IMR-90 (cell line): ENCODE measurements at regions not wholly inside any gene's neighbourhood (a gene's known extent, or its start where the extent isn't known, plus 50 kb on each side); places are given as distances from the start of the nearest gene placed in this dataset.

Experiments used
- ATAC-seq: fragments of 200-7000 bp; cut with Tn5 transposase; 2 replicates; pipeline ENCODE4 v1.9.1; 2020; ENCODE audit warnings: low read depth, mild to moderate bottlenecking, moderate library complexity
- BruUV-seq: library from RNA; stranded (reverse); fragments of 400-500 nt; replicated peaks from 2 replicates; lab custom pipeline; 2021; lab: Mats Ljungman, UMichigan
- CTCF ChIA-PET: fragments of 300-600 bp; formaldehyde crosslinking; extraction: SDS; loops from one replicate; lab custom pipeline; 2021; ENCODE audit warnings: antibody characterized with exemption; lab: Yijun Ruan, JAX
- POLR2A ChIA-PET: fragments of 300-600 bp; sonication (Branson Sonifier 250); formaldehyde crosslinking; loops from one replicate; lab custom pipeline; 2022; ENCODE audit warnings: antibody characterized with exemption; ENCODE audit not compliant: unreplicated experiment; lab: Charles Lee
- DNase-seq: peaks from one replicate; pipeline ENCODE4 v3.0.0; 2013
- H2AFZ ChIP-seq: replicated peaks from 2 replicates; pipeline ENCODE3; 2013; ENCODE audit warnings: low read length, mild to moderate bottlenecking; ENCODE audit not compliant: poor library complexity
- H2AK5ac ChIP-seq: 2 replicates; pipeline ENCODE4 v1.6.1; 2013; ENCODE audit warnings: low read depth, low read length, inconsistent platforms
- H2AK9ac ChIP-seq: replicated peaks from 2 replicates; pipeline ENCODE3; 2013; ENCODE audit warnings: mild to moderate bottlenecking, low read depth, low read length, moderate library complexity; ENCODE audit not compliant: poor library complexity
- H2BK120ac ChIP-seq: 2 replicates; pipeline ENCODE4 v1.6.1; 2013; ENCODE audit warnings: low read depth, low read length, inconsistent platforms
- H2BK15ac ChIP-seq: 3 replicates; pipeline ENCODE4 v1.6.1; 2013; ENCODE audit warnings: low read depth, low read length, inconsistent platforms
- H2BK20ac ChIP-seq: 2 replicates; pipeline ENCODE4 v1.6.1; 2013; ENCODE audit warnings: low read depth, mild to moderate bottlenecking, inconsistent platforms, low read length, moderate library complexity
- H2BK5ac ChIP-seq: 2 replicates; pipeline ENCODE4 v1.6.1; 2013; ENCODE audit warnings: mild to moderate bottlenecking, low read depth, low read length, inconsistent platforms; ENCODE audit not compliant: poor library complexity, severe bottlenecking
- H3K14ac ChIP-seq: replicated peaks from 2 replicates; pipeline ENCODE4 v1.6.1; 2013; ENCODE audit warnings: low read depth, low read length, inconsistent platforms
- H3K18ac ChIP-seq: 2 replicates; pipeline ENCODE4 v1.6.1; 2013; ENCODE audit warnings: low read depth, low read length, control low read depth
- H3K23ac ChIP-seq: 2 replicates; pipeline ENCODE4 v1.6.1; 2013; ENCODE audit warnings: low read depth, low read length, inconsistent platforms
- H3K27ac ChIP-seq: 2 replicates; pipeline ENCODE4 v1.5.1; 2013; ENCODE audit warnings: mild to moderate bottlenecking, control low read depth, low read length; ENCODE audit not compliant: insufficient read depth
- H3K27me3 ChIP-seq: 2 replicates; pipeline ENCODE4 v1.6.1; 2013; ENCODE audit warnings: low read length; ENCODE audit not compliant: control insufficient read depth, insufficient read depth
- H3K36me3 ChIP-seq: 2 replicates; pipeline ENCODE4 v1.6.1; 2013; ENCODE audit warnings: low read length, mixed read lengths; ENCODE audit not compliant: control insufficient read depth, insufficient read depth
- H3K4ac ChIP-seq: 2 replicates; pipeline ENCODE4 v1.6.1; 2013; ENCODE audit warnings: low read depth, low read length, inconsistent platforms
- H3K4me1 ChIP-seq: 2 replicates; pipeline ENCODE4 v1.6.1; 2013; ENCODE audit warnings: low read length, mixed read lengths; ENCODE audit not compliant: control insufficient read depth, insufficient read depth
- H3K4me2 ChIP-seq: 2 replicates; pipeline ENCODE4 v1.6.1; 2013; ENCODE audit warnings: low read depth, mild to moderate bottlenecking, control low read depth, low read length, moderate library complexity
- H3K4me3 ChIP-seq: 2 replicates; pipeline ENCODE4 v1.5.1; 2013; ENCODE audit warnings: low read depth, mild to moderate bottlenecking, control low read depth, low read length, moderate library complexity; ENCODE audit not compliant: insufficient read depth
- H3K56ac ChIP-seq: 2 replicates; pipeline ENCODE4 v1.6.1; 2013; ENCODE audit warnings: low read length, inconsistent platforms; ENCODE audit not compliant: insufficient read depth; ENCODE audit errors: extremely low read depth
- H3K79me1 ChIP-seq, 2 experiments: 2 replicates each; pipeline ENCODE4 v1.6.1; 2013; ENCODE audit warnings: low read length in 2 of 2, inconsistent platforms in 1 of 2, low read depth in 1 of 2
- H3K9ac ChIP-seq: 2 replicates; pipeline ENCODE4 v1.6.1; 2013; ENCODE audit warnings: low read depth, low read length, control low read depth
- H3K9me1 ChIP-seq: 2 replicates; pipeline ENCODE4 v1.6.1; 2013; ENCODE audit warnings: low read length, inconsistent platforms; ENCODE audit not compliant: insufficient read depth
- H3K9me3 ChIP-seq: 2 replicates; pipeline ENCODE4 v1.6.1; 2013; ENCODE audit warnings: low read length; ENCODE audit not compliant: control insufficient read depth, insufficient read depth
- H4K20me1 ChIP-seq: 2 replicates; pipeline ENCODE4 v1.6.1; 2013; ENCODE audit warnings: low read length, inconsistent platforms; ENCODE audit not compliant: insufficient read depth
- H4K5ac ChIP-seq: 2 replicates; pipeline ENCODE4 v1.6.1; 2013; ENCODE audit warnings: mild to moderate bottlenecking, low read depth, low read length, control low read depth
- H4K8ac ChIP-seq, 2 experiments: 2 replicates each; pipeline ENCODE4 v1.6.1; 2013; ENCODE audit warnings: low read depth in 2 of 2, low read length in 2 of 2, control low read depth in 1 of 2, inconsistent platforms in 1 of 2
- H4K91ac ChIP-seq: 2 replicates; pipeline ENCODE4 v1.6.1; 2013; ENCODE audit warnings: low read depth, low read length, inconsistent platforms; ENCODE audit not compliant: insufficient read depth
- BHLHE40 ChIP-seq: fragments of 150-350 bp; IDR thresholded peaks from 2 replicates; pipeline ENCODE4 v1.6.1; 2016; ENCODE audit warnings: mild to moderate bottlenecking, low read depth, low read length
- CEBPB ChIP-seq: IDR thresholded peaks from 2 replicates; pipeline ENCODE4 v1.6.1; 2012; ENCODE audit warnings: low read depth, low read length, improper control_type of control experiment
- CHD1 ChIP-seq: IDR thresholded peaks from 2 replicates; pipeline ENCODE4 v1.6.1; 2012; ENCODE audit warnings: low read depth, low read length, improper control_type of control experiment
- CTCF ChIP-seq: conservative IDR thresholded peaks from 2 replicates; pipeline ENCODE4 v1.5.1; 2012; ENCODE audit warnings: mild to moderate bottlenecking, low read depth, low read length, improper control_type of control experiment
- FOS ChIP-seq: fragments of 150-350 bp; IDR thresholded peaks from 2 replicates; pipeline ENCODE4 v1.6.1; 2016; ENCODE audit warnings: low read depth, low read length
- MAFK ChIP-seq: IDR thresholded peaks from 2 replicates; pipeline ENCODE4 v1.6.1; 2012; ENCODE audit warnings: low read depth, low read length, improper control_type of control experiment
- MAZ ChIP-seq: IDR thresholded peaks from 2 replicates; pipeline ENCODE4 v1.6.1; 2012; ENCODE audit warnings: low read depth, mild to moderate bottlenecking, low read length, improper control_type of control experiment, moderate library complexity, borderline replicate concordance
- MXI1 ChIP-seq: IDR thresholded peaks from 2 replicates; pipeline ENCODE4 v1.6.1; 2012; ENCODE audit warnings: low read depth, mild to moderate bottlenecking, low read length, moderate library complexity, borderline replicate concordance
- NFE2L2 ChIP-seq: fragments of 150-350 bp; IDR thresholded peaks from 2 replicates; pipeline ENCODE4 v1.6.1; 2016; ENCODE audit warnings: low read depth, mild to moderate bottlenecking, low read length
- POLR2A ChIP-seq: IDR thresholded peaks from 2 replicates; pipeline ENCODE4 v1.6.1; 2012; ENCODE audit warnings: mild to moderate bottlenecking, low read depth, low read length
- RAD21 ChIP-seq: IDR thresholded peaks from 2 replicates; pipeline ENCODE4 v1.6.1; 2012; ENCODE audit warnings: low read length, improper control_type of control experiment
- RCOR1 ChIP-seq: IDR thresholded peaks from 2 replicates; pipeline ENCODE4 v1.6.1; 2012; ENCODE audit warnings: mild to moderate bottlenecking, low read length, improper control_type of control experiment; ENCODE audit not compliant: insufficient replicate concordance
- RFX5 ChIP-seq: IDR thresholded peaks from 2 replicates; pipeline ENCODE4 v1.8.0; 2012; ENCODE audit warnings: low read depth, mild to moderate bottlenecking, low read length, moderate library complexity
- SMC3 ChIP-seq: fragments of 150-350 bp; IDR thresholded peaks from 2 replicates; pipeline ENCODE4 v1.6.1; 2016; ENCODE audit warnings: low read depth, mild to moderate bottlenecking, antibody characterized with exemption, low read length, moderate library complexity
- USF2 ChIP-seq: fragments of 150-350 bp; IDR thresholded peaks from 2 replicates; pipeline ENCODE4 v1.6.1; 2017; ENCODE audit warnings: mild to moderate bottlenecking, antibody characterized with exemption, low read length, low read depth
- WGBS, 2 experiments: methylation state at CpG; one replicate each; pipeline versions ENCODE4 v1.1.5 to v1.1.7; 2013; ENCODE audit warnings: missing lambda C conversion rate in 2 of 2; ENCODE audit not compliant: insufficient read length in 1 of 2; ENCODE audit errors: extremely low coverage in 2 of 2; 5-methylcytosine and 5-hydroxymethylcytosine counted together
- dilution Hi-C: fragments of 300-500 bp; cut with HindIII; formaldehyde crosslinking; loops from one replicate; pipeline ENCODE4 v1.14.3; 2018; ENCODE audit warnings: low sequenced_read_pairs; ENCODE audit not compliant: unreplicated experiment
- in situ Hi-C: fragments of 300-500 bp; cut with MboI; formaldehyde crosslinking; loops from 3 replicates; pipeline ENCODE4 v1.14.3; 2019; ENCODE audit warnings: low sequenced_read_pairs, inconsistent platforms, mixed read lengths
- intact Hi-C: fragments of 100-400 bp; cut with micrococcal nuclease; formaldehyde crosslinking; loops from 2 replicates; pipeline ENCODE4 v1.10.0; 2022
- TF ChIP-seq, protein P1 (sequence below): fragments of 150-350 bp; IDR thresholded peaks from 2 replicates; pipeline ENCODE4 v1.6.1; 2016; ENCODE audit warnings: low read depth, mild to moderate bottlenecking, low read length, moderate library complexity, borderline replicate concordance

GRCh38 chr18:28875059-28875458 lies 698.1 kb upstream of the CDH2 start:
- Histone ChIP-seq H2BK120ac (no peak overlapping the region), H3K9me1 (no peaks in the 10 kb centered on the region), H3K79me1 (no peaks in the 10 kb centered on the region), H4K5ac (no peak overlapping the region), H3K18ac (no peak overlapping the region), H3K23ac (no peak overlapping the region), H2AFZ (no peak overlapping the region), H3K36me3 (no peaks in the 10 kb centered on the region), H3K4me2 (no peak overlapping the region), H3K4me1 (no peaks in the 10 kb centered on the region), H2AK5ac (no peak overlapping the region), H3K4ac (no peak overlapping the region), H4K91ac (no peak overlapping the region), H4K20me1 (no peaks in the 10 kb centered on the region), H3K27me3 (no peaks in the 10 kb centered on the region), H3K27ac (no peak overlapping the region), H3K56ac (no peak overlapping the region), H2AK9ac (no peak overlapping the region), H2BK5ac (no peak overlapping the region), H3K4me3 (no peak overlapping the region), H2BK20ac (no peak overlapping the region), H3K9me3 (no peaks in the 10 kb centered on the region), H3K14ac (no peak overlapping the region), H3K9ac (no peak overlapping the region), H4K8ac (no peak overlapping the region), H2BK15ac (no peak overlapping the region)
- CTCF ChIA-PET: no interaction called here
- WGBS, 2 experiments: no CpG with 5 or more reads among the region's 1 CpG
- dilution Hi-C loops: no loop called here
- in situ Hi-C loops: no loop called here
- ATAC-seq (no peak), DNase-seq (no peak)
- TF ChIP-seq NFE2L2 (no peak), CHD1 (no peak), MAFK (no peak), RFX5 (no peak), USF2 (no peak), MXI1 (no peak), MAZ (no peak), RAD21 (no peak), CTCF (no peak), CEBPB (no peak), POLR2A (no peak), RCOR1 (no peak), BHLHE40 (no peak), SMC3 (no peak), FOS (no peak)
- TF ChIP-seq, protein P1, sequence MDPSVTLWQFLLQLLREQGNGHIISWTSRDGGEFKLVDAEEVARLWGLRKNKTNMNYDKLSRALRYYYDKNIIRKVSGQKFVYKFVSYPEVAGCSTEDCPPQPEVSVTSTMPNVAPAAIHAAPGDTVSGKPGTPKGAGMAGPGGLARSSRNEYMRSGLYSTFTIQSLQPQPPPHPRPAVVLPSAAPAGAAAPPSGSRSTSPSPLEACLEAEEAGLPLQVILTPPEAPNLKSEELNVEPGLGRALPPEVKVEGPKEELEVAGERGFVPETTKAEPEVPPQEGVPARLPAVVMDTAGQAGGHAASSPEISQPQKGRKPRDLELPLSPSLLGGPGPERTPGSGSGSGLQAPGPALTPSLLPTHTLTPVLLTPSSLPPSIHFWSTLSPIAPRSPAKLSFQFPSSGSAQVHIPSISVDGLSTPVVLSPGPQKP: no peak
- no TSS peak for BruUV-seq
- intact Hi-C loops: no loop called here
- POLR2A ChIA-PET: no interaction called here
